Epithelial cell of prostate (primary cell): ENCODE measurements at regions not wholly inside any gene's neighbourhood (a gene's known extent, or its start where the extent isn't known, plus 50 kb on each side); places are given as distances from the start of the nearest gene placed in this dataset.

Source experiments
- DNase-seq: peaks from one replicate; pipeline ENCODE4 v3.0.0-alpha.2; 2011; ENCODE audit warnings: low read depth, low spot score
- H3K27ac ChIP-seq: fragments of 450-650 bp; 2 replicates; pipeline ENCODE4 v1.5.1; 2017; ENCODE audit warnings: mild to moderate bottlenecking

DNA sequence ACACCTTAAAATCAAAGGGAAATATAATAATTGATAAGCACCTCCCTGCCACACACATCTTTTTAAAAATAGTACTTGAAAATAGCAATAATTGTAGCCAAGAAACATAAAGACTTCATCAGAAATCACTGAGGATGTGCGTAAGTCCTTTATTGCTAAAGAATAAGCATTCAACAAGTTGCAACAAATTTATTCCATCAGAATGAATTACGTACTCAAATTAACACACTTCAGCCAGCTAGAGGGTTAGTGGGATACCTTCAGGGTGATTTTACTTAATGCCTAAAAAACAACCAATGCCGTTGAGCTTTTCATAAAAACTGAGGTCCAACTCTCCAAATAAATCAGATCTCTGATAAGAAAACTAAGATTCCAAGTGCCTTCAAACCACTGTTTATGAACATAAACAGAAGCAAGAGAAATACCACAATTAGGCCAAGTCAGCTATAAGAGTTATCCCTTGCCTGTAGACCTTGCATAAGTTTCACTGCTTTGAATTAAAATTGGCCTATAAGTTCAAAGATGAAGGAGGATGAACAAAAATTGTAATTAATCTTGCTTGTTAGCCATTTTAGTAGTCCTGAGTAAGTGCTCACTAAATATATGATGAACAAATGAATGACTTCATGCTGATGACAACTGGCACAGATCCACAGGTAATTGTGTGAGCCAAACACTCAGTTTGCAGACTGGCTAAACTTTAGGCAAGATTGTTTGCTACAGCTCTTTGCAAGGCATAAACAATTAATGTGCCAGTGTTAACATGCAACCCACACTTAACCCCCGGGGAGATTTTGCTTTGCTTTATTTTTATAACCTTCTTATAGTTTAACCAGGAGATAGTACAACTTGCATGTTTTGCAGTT lies 375.1 kb upstream of the THBS1 start:
- DNase-seq = no peak
- peak overlapping the region; percentile 95 for H3K27ac ChIP-seq

DNA sequence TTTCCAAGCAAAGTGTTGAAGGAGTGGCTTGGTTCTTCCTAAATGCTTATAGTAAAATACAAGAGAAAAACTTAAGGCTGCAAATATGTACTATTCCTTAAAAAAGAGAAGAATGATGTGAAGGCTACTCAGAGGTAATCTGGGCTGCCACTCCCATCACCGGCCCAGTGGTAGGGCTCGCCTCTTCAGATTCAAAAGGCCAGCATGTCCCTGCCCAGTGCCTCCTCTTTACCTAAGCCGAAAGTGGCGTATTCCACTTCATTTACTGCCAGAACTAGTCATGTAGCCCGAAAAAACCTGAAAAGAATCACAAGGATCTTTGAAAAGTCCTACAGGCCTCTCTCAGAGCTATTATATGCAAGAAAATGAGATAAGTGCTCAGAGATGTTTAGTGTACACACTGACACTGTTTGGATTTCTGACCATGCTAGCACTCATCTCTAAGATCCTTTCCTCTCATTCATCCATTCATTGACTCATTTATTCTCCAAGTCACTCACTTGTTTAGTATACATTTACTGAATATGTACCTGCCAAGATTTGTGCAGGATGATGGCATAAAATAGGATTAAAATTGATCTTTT lies 373.3 kb upstream of the THBS1 start:
- no peak for DNase-seq
- H3K27ac ChIP-seq = no peak overlapping the region

DNA sequence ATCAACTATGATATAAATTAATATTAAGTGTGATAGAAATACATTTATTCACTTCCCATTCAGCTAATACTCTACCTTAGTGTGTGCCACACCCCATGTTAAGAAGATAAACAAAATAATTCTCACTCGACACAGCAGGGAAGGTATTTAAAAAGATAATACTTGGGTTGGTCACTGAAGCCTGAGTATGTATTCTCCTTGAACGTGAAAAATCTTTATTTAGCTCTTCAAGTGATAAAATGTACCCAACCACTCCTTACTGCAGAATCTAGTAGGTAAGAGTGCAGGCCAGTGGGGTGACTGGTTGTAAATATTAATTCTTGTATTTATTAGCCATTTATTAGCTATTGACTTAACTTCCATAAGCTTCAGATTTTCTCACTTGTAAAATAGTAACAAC lies 372.7 kb upstream of the THBS1 start:
- no peak for DNase-seq
- no peak overlapping the region for H3K27ac ChIP-seq

DNA sequence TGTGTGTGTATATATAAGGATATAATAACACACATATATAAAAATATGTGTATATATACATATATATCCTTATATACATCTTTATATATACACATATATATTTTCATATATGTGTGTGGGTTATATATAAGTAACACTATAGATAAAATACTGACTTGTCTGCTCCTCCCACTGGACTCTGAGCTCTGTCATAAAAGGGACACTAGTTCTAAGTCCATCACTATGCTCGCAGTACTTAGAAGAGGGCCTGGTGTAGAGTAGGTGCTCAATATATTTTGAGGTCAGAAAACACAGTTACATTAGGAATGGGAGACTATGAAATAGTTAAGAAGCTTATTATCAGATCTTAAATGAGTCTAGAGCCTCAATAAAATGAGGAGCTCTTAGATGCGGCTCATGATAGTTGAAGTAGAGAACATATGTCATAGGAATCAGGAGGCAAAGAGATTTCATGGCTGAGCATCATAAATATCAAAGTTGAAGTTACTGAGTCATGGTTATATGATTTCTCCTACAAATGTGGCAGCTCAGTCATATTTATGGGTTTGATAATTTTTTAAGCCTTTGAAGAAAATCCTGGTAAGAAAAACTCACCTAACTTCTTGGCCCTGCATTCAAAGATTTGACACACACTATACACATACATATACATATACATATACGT lies 371.2 kb upstream of the THBS1 start:
- DNase-seq = no peak

DNA sequence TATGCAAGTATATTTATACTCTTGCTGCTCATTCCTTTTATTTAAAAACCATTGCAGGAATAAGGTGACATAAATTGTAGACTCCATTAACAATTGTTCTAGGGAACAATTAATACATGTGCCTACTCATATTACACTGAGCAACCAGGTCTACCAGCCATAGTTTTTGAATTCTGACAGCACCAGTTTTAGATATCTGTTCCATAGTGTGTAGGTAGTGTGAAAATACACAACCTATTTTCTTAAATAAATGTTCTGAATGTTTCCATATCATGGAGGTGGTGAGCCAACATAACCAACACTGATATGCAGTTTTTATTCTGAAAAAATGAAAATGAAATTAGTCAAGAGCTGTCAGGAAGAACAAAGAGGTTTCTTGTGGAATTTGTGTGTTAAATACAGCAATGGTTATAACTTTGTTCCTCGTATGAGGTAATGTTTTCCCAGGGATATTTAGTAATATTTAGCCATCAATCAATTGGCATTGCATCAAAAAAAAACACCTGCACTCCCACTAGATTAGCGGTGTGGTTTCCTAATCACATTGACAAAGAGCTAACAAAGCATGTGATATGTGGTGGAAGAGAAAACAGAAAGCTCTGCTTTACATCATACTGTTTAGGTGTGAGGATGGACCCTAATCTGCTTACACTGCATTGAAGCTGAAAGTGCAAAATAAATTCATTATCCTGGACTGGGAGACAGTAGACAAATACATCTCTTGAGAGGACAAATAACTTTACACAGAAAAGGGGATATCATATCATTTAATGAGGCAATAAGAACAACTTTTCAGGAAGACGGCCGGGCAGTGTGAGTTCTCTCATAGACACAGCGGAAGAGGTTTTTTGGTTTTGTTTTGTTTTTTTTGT lies 369.5 kb upstream of the THBS1 start:
- no peak for DNase-seq
- no peak overlapping the region for H3K27ac ChIP-seq

More for the DNA sequence above, 371.2 kb upstream of the THBS1 start:
- H3K27ac ChIP-seq = no peak overlapping the region

DNA sequence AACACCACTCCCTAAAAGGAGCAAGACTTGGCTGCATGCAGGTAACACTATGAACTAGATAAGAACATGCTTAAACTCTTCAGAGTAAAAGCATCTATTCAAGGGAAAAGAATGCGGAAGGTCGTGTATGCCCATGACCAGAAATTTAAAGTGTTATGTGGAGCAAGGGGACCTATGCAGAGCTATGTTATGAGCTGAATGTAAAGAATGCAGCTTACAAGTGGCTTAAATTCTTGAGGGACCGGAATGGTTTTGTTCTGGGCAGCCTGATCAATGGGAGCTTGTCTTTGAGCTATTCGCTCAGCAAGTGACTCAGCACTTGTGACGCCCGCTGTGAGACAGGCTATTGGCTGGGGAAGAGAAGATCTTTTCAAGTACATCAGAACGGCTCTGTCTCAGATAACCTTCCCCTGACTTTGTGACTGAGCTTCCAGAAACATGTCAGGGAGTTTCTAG lies 367.5 kb upstream of the THBS1 start:
- peak overlapping the region; percentile 71 for H3K27ac ChIP-seq
- peak; percentile 78 for DNase-seq

DNA sequence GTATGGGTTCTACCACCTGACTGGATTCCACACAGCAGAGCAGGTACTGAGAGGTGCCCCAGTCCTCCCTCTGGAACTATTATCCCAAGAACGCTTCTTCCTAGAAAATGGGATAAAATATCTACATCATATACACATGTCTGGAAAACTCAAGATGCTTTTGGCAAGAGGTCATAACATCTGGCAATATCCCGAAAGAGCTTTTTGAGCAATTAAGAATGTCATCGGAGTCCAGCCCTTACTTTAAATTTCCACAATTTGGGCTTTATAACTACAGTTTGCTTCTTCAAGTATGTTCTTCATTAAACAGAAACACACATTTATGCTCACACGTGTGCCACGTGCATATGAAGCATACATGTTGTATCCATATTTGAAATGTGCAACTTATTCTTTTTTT lies 365.9 kb upstream of the THBS1 start:
- H3K27ac ChIP-seq = no peak overlapping the region
- no peak for DNase-seq

DNA sequence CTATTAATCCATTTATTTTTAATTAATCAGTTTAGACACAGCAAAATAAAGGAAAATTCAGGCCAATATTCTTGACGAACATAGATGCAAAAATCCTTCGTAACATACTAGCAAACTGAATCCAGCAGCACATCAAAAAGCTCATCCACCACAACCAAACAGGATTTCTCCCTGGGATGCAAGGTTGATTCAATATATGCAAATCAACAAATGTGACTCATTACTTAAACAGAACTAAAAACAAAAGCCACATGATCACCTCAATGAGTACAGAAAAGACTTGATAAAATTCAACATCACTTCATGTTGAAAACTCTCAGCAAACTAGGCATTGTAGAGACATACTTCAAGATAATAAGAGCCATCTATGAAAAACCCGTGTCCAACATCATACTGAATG lies 364.1 kb upstream of the THBS1 start:
- no peak overlapping the region for H3K27ac ChIP-seq
- no peak for DNase-seq

DNA sequence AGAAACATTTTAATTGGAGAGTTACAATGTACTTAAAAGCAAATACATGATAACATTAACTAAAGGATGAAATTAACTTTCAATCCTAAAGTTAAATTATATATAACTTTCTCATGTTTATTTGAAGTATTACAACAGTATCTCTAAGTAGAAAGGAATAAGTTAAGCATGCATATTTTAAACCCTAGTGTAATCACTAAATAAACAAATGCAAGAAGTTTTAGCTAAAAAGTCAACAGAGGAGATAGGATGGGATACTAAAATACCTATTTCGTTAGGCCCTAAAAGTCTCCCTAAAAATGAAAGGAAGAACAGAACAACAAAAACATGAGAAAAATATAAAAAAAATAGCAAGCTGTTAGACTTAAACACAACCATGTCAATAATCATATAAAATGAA lies 361.3 kb upstream of the THBS1 start:
- no peak for DNase-seq
- H3K27ac ChIP-seq = no peak overlapping the region

DNA sequence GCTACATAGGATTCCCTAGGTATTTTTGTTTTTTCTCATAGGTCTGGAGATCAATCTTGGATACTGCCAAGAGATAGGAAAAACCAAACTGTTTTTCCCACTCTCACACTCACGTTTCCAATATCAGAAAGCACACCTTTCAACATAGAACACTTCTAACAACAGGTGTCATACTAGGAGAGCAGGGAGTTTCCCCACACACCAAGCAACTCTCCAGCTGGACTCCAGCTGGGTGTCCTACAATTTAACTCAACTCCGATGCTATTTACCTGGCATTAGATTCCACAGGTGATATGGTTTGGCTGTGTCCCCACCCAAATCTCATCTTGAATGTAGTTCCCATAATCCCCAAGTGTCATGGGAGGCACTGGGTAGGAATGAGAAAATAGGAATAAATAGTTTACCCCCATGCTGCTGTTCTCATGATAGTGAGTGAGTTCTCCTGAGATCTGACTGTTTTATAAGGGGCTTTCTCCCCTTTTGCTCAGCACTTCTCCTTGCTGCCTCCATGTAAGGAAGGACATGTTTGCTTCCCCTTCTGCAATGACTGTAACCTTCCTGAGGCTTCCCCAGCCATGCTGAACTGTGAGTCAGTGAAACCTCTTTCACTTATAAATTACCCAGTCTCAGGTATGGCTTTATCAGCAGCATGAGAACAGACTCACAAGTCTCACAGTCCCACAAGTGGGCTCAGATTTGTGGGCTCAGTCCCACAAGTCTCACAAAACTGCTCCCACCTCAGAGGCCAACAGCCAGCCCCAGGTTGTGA lies 354.5 kb upstream of the THBS1 start:
- H3K27ac ChIP-seq = no peak overlapping the region
- no peak for DNase-seq

DNA sequence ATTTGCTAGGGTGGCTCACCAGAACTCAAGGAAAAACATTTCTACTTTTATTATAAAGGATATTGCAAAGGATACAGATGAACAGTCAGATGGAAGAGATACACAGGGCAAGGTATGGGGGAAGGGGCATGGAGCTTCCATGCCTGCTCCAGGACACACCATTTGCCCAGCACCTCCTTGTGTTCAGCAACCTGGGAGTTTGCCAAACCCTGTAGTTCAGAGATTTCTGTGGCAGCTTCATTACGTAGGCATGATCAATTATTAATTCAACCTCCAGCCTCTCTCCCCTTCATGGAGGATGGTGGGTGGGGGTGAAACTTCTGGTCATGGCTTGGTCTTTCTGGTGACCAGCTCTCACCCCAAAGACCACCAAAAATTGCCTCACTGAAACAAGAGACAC lies 353.9 kb upstream of the THBS1 start:
- H3K27ac ChIP-seq = no peak overlapping the region
- DNase-seq = no peak

DNA sequence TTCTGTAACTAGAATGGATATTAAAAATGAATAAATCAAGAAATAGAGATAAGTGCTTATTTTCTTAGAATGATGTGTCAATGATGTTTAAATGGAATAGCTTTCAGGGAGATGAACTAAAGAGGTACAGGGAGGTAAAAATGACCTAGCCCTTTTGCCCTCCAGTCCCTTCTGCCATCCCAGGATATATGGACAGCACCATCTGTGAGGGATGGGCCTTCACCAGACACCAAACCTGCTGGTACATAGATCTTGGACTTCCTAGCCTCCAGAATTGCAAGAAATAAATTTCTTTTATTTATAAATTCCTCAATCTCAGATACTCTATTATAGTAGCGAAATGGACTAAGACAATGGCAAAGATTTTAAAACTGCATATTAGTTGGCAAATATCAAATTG lies 352.0 kb upstream of the THBS1 start:
- no peak overlapping the region for H3K27ac ChIP-seq
- DNase-seq = no peak

DNA sequence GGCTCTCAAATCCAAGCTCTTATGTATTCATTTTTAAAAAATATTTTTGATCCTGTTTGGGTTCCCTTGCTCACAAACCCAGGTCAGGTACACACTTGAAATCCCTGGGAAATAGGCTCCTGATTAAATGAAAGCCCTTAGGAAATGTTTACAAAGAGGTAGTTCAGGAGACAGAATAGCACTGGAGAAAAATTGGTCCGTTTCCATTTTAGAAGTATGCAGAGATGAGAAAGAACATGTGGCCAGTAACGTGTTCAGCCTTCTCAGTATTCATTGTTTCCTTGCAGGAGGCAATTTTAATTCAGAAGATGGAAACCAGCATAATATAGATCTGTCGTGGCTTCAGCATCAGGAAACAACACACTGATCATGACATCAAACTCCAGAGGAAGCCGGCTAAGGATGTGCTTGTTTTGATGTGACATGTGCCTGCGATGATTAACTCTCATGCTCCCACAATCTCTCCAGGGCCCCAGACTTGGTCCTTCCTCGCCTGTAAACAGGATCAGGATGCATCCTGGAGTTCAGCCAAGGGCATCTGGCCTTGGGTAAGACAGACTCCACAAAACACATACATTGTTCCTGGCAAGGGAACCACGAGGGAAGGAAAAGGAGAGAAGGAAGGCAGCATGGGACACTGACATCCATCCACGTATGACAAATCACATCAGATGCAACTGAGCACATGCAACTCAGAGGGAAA lies 350.5 kb upstream of the THBS1 start:
- H3K27ac ChIP-seq = no peak overlapping the region
- DNase-seq = no peak

DNA sequence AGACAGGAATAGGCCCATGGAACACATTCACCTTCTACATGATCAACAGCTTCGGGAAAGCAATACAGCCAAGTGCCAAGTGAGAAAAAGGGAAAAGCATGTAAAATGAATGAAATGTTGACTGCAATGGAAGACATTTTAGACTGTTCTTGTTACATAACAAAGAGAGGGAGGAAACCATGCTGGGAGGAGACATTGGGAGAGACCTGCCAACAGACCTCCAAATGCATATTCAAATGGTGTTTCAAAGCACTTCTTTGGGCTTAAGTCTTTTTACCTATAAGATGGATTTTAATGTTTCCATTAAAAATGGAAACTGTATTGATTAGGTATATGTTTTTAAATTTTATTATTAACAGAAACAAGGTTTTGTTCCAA lies 350.0 kb upstream of the THBS1 start:
- DNase-seq = no peak
- no peak overlapping the region for H3K27ac ChIP-seq

DNA sequence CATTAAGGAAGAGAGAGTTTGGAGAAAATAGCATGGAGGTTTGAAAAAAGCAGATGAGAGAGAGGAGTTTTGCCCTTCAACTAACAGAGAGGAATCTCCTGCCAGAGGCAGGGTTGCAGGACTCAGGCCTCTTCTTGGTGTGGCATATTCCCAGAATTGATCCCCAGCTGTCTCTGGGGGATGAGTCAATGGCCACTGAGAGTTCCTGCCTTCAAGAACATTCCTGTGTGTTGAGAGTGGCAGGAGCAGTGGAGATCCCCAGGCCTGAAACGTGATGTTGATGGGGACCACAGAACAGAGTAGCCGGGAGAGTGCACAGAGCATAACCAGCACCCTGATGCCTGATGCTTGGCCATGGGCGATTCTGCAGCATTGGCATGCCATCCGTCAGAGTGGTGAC lies 348.4 kb upstream of the THBS1 start:
- peak; percentile 34 for DNase-seq
- peak overlapping the region; percentile 59 for H3K27ac ChIP-seq

DNA sequence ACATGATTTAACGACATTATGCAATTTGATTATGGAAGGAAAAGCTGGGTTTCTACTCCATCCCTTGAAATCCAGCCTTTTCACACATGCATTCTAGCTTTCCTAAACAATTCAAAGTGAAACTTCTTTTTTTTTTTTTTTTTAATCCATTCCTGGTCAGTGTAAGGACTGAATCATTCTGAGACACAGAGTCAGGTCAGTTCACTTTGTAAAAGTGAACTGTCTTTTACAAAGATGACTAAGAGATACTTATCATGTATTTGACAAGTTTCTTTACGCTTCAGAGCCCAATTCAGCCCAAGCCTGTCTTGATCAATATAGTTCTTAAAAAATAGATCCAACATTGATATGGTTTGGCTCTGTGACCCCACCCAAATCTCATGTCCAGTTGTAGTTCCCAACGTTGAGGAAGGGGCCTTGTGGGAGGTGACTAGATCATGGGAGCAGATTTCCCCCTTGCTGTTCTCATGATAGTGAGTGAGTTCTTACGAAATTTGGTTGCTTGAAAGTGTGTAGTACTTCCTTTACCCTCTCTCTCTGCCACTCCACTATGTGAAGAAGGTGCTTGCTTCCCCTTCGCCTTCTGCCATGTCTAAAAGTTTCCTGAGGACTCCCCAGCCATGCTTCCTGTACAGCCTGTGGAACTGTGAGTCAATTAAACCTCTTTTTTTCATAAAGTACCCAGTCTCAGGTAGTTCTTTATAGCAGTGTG lies 345.6 kb upstream of the THBS1 start:
- peak overlapping the region; percentile 78 for H3K27ac ChIP-seq
- DNase-seq = peak; percentile 58

DNA sequence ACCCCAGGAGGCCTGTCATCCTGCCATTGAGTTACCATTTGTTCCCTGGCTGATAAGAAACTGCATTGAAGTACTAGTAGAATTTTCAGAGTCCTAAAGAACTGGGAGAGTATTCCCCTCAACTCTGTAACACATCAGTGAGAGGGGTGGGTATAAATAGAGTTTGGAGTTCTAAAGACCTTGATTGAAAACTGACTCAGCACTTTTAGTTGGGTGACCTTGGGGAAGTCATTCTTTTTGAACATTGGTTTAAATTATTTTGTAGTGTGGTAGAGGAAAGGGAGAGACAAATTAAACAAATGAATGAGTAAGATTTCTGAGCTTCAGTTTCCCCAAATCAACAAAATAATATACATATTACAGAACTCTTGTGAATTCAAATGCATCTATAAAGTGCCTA lies 344.5 kb upstream of the THBS1 start:
- DNase-seq = no peak
- H3K27ac ChIP-seq = peak overlapping the region; percentile 78

DNA sequence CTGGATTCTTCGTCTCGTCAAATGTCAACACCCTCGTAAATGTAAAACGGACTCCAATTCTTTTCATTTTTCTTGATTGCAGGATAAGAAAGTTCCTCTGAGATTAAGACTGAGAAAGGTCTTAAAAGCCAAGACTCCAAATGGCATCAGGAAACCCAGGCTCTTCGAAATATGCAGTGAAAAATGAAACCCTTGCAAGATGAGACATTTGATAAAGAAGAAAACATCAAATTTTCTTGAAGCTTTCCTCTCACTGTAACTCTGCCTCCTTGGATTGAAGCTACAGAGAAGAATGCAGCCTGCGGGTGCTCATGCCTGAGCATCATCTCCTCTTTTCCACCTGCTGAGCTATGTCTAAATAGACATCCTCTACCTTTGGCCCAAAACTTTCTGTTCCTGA lies 342.4 kb upstream of the THBS1 start:
- DNase-seq = no peak
- H3K27ac ChIP-seq = no peak overlapping the region

DNA sequence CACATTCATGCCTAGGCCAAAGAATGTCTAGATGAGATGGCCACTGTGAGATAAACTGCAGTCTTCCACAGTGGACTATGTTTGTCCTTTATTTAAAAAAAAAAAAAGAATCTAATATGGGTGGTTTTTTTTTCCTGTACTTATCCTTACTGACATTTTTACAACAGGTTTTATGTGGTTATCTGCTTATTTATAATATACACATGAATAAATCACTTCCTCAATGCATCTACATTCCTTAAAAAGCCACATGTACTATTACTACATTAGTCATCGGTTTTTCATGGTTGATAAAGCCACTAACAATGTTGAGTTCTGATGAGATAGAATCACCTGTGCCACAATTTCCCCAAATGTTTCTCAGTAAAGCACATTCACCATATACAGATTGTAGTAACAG lies 341.3 kb upstream of the THBS1 start:
- DNase-seq = peak; percentile 39
- H3K27ac ChIP-seq = peak overlapping the region; percentile 56
